ENCODE measurements at regions not wholly inside any gene's neighbourhood (a gene's known extent, or its start where the extent isn't known, plus 50 kb on each side); places are given as distances from the start of the nearest gene placed in this dataset.
"Not testable (repeated sequence)": the region's sequence is repeated elsewhere in the genome, so short reads cannot be mapped to it uniquely, and the experiment has no call there.

DNA sequence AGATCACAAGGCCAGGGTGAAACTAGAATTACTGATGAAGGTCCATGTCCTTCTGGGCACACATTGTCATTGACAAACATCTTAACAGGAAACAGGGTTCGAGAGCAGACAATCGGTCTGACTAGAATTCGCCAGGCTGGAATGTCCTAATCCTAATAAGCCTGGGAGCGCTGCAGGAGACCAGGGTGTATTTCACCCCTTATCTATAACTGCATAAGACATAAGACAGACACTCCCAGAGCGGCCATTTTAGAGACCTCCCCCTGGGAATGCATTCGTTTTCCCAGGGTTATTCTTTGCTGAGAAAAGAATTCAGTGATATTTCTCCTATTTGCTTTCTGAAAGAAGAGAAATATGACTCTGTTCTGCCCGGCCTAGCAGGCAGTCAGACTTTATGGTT, 1112.9 kb upstream of the TENM3 start:
- DNase-seq; H3K4me3 ChIP-seq (ENCODE audit: low read depth, low read length); ATAC-seq (ENCODE audit: low read depth in 2 of 2); H3K27ac Mint-ChIP-seq; H3K36me3 Mint-ChIP-seq; H3K9me3 ChIP-seq (ENCODE audit: control insufficient read depth in 2 of 2, low read length in 2 of 2); H3K4me1 ChIP-seq (ENCODE audit: control insufficient read depth, insufficient read depth, low read length, poor library complexity, severe bottlenecking); H3K27me3 ChIP-seq (ENCODE audit: control insufficient read depth, insufficient read depth, low read length); H3K27ac ChIP-seq (ENCODE audit: insufficient read depth, low read length, poor library complexity, severe bottlenecking); H3K4me1 Mint-ChIP-seq; H3K36me3 ChIP-seq (ENCODE audit: control insufficient read depth, insufficient read depth, low read length); H3K4me3 Mint-ChIP-seq; H3K27me3 Mint-ChIP-seq: not testable (repeated sequence)
- H3K9me3 Mint-ChIP-seq: peaks cover 6 to 42% (median 14%) of the 10 kb centered on the region in 7 donors

DNA sequence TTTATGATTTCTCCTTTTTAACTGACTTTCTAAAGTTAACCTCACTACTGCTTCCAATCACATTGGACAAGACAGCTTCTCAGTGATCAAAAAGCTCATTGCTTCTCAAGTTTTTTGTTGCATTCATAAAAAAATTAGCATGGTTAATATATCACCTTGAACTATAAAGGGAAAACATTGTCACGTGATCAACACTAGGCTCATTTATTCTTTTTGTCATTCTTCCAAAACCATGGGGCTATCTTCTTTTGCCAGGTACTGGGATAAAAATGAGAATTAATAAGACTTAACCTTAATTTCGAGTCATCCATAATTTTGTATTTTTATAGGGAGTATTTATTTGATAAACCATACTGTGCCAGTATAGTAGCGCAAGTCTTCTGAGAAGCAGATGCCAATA, 1105.9 kb upstream of the TENM3 start:
- Histone ChIP-seq H3K4me1 (ENCODE audit: control insufficient read depth, insufficient read depth, low read length, poor library complexity, severe bottlenecking) (no peaks in the 10 kb centered on the region), H3K27ac (ENCODE audit: insufficient read depth, low read length, poor library complexity, severe bottlenecking) (no peak overlapping the region), H3K4me3 (ENCODE audit: low read depth, low read length) (no peak overlapping the region), H3K27me3 (ENCODE audit: control insufficient read depth, insufficient read depth, low read length) (no peaks in the 10 kb centered on the region), H3K9me3 (ENCODE audit: control insufficient read depth in 2 of 2, low read length in 2 of 2) (no peaks in the 10 kb centered on the region), H3K36me3 (ENCODE audit: control insufficient read depth, insufficient read depth, low read length) (no peaks in the 10 kb centered on the region)
- no peak overlapping the region for H3K4me3 Mint-ChIP-seq
- H3K4me1 Mint-ChIP-seq: no peaks in the 10 kb centered on the region
- no peak overlapping the region for H3K27ac Mint-ChIP-seq
- H3K36me3 Mint-ChIP-seq: no peaks in the 10 kb centered on the region
- peaks cover 0 to 9% (median 3%) of the 10 kb centered on the region in 7 donors for H3K9me3 Mint-ChIP-seq
- ATAC-seq (ENCODE audit: low read depth in 2 of 2): no peak
- H3K27me3 Mint-ChIP-seq: no peaks in the 10 kb centered on the region
- DNase-seq: no peak

DNA sequence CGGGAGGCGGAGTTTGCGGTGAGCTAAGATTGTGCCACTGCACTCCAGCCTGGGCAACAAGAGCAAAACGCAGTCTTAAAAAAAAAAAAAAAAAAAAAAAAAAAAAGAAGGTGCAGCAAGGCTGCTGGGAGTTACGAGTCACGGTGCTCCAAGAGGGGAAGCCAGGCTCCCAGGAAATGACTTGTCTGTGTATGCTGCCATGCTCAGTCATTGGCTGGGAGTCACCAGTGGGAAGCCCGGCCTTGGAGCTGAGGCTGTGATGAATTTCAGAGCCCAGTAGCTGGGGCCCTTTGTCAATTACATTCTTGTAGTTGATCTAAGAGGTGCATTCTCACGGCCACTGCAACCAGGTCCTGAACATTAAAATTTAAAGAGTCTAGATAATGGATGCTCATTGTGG, 1105.1 kb upstream of the TENM3 start:
- H3K4me1 ChIP-seq (ENCODE audit: control insufficient read depth, insufficient read depth, low read length, poor library complexity, severe bottlenecking): no peaks in the 10 kb centered on the region
- Mint-ChIP-seq H3K9me3 (peaks cover 0 to 9% (median 3%) of the 10 kb centered on the region in 7 donors), H3K27me3 (no peaks in the 10 kb centered on the region), H3K27ac (no peak overlapping the region), H3K4me1 (no peaks in the 10 kb centered on the region), H3K4me3 (no peak overlapping the region), H3K36me3 (no peaks in the 10 kb centered on the region)
- no peaks in the 10 kb centered on the region for H3K9me3 ChIP-seq (ENCODE audit: control insufficient read depth in 2 of 2, low read length in 2 of 2)
- no peak overlapping the region for H3K27ac ChIP-seq (ENCODE audit: insufficient read depth, low read length, poor library complexity, severe bottlenecking)
- H3K4me3 ChIP-seq (ENCODE audit: low read depth, low read length): no peak overlapping the region
- H3K36me3 ChIP-seq (ENCODE audit: control insufficient read depth, insufficient read depth, low read length): no peaks in the 10 kb centered on the region
- ATAC-seq (ENCODE audit: low read depth in 2 of 2) (no peak), DNase-seq (no peak)
- H3K27me3 ChIP-seq (ENCODE audit: control insufficient read depth, insufficient read depth, low read length): no peaks in the 10 kb centered on the region

DNA sequence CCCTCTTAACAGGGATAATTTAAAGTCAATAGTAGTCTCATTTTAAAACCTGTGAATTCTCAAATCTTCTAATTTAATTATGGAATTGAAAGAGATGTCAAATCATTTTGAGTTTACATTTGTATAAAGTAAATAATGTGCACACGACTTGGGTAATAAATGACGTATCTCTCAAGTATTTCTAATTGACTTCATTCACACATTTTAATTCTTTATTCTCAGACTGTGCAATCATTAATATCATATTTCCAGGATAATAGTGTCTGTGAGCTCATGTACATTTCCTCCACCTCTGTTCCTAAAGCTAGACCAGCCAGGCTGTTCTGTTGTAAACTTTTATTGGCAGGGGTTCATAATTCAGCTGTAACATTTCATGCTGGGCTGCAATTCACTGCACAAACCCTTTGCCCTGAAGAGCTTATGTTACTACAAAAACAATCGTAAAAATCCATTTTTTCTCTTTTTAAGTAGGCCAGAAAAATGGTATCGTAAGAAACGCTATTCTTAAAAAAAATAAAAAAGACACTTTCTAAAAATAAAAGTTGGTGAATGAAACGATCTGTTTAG, 1103.1 kb upstream of the TENM3 start:
- H3K36me3 ChIP-seq (ENCODE audit: control insufficient read depth, insufficient read depth, low read length): no peaks in the 10 kb centered on the region
- DNase-seq (no peak), ATAC-seq (ENCODE audit: low read depth in 2 of 2) (no peak)
- no peaks in the 10 kb centered on the region for H3K9me3 ChIP-seq (ENCODE audit: control insufficient read depth in 2 of 2, low read length in 2 of 2)
- no peaks in the 10 kb centered on the region for H3K4me1 ChIP-seq (ENCODE audit: control insufficient read depth, insufficient read depth, low read length, poor library complexity, severe bottlenecking)
- H3K27me3 ChIP-seq (ENCODE audit: control insufficient read depth, insufficient read depth, low read length): no peaks in the 10 kb centered on the region
- Mint-ChIP-seq H3K4me1 (no peaks in the 10 kb centered on the region), H3K27ac (no peak overlapping the region), H3K9me3 (peaks cover 0 to 4% (median 0%) of the 10 kb centered on the region in 7 donors), H3K4me3 (no peak overlapping the region), H3K27me3 (no peaks in the 10 kb centered on the region), H3K36me3 (no peaks in the 10 kb centered on the region)
- H3K4me3 ChIP-seq (ENCODE audit: low read depth, low read length): no peak overlapping the region
- H3K27ac ChIP-seq (ENCODE audit: insufficient read depth, low read length, poor library complexity, severe bottlenecking): no peak overlapping the region

DNA sequence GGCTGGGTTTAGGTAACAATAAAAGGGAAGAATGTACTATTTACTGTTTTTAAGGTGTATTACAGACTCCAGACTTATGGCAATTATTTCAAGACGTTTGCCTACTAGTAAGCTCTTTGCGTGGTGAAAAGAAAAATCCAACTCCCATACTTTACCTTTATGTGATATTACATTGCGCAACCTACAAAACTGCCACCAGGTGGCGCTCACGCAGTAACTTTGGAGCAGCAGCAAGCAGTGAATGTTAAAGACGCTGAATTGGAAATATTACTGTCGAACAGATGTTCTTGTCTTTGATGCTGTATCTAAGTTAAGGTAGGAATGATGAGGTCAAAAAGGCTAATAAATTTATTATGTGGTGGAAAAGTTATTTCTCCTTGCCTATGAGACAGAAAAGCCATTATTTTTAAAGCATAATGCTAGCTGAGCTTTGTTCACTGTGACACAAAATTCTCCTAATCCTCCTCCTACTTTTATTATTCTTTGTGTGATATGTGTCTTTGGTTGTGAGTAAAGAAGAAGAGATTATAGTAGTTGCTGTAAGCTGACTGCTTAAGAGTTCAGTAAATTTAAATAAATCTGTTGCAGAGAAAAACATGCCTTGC, 1099.8 kb upstream of the TENM3 start:
- no peaks in the 10 kb centered on the region for H3K4me1 ChIP-seq (ENCODE audit: control insufficient read depth, insufficient read depth, low read length, poor library complexity, severe bottlenecking)
- Mint-ChIP-seq H3K4me1 (no peaks in the 10 kb centered on the region), H3K4me3 (no peak overlapping the region), H3K27me3 (no peaks in the 10 kb centered on the region), H3K36me3 (no peaks in the 10 kb centered on the region), H3K27ac (no peak overlapping the region), H3K9me3 (peaks cover 0 to 4% (median 0%) of the 10 kb centered on the region in 7 donors)
- no peak for ATAC-seq (ENCODE audit: low read depth in 2 of 2)
- no peak overlapping the region for H3K4me3 ChIP-seq (ENCODE audit: low read depth, low read length)
- DNase-seq: peak; percentile 26 to 68 (median 45)
- no peaks in the 10 kb centered on the region for H3K27me3 ChIP-seq (ENCODE audit: control insufficient read depth, insufficient read depth, low read length)
- no peaks in the 10 kb centered on the region for H3K36me3 ChIP-seq (ENCODE audit: control insufficient read depth, insufficient read depth, low read length)
- no peak overlapping the region for H3K27ac ChIP-seq (ENCODE audit: insufficient read depth, low read length, poor library complexity, severe bottlenecking)
- H3K9me3 ChIP-seq (ENCODE audit: control insufficient read depth in 2 of 2, low read length in 2 of 2): no peaks in the 10 kb centered on the region

DNA sequence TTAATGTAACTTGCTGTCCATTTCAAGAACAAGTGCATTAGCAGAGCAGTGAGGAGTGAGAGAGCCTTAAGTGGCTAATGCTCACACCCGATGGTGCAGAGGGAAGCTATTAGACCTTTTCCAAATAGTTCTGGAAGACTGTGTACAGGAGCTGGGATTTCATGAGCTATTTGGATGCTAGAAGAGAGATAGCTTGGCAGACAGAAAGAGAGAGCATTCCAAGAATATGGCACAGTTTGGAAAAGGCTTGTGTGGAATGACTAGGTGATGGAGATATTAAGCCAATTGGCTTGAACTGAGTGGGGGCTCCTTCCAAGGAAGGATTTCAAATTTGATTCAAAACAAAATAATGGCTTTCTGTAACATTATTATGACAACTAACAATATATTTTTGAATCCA, 1097.2 kb upstream of the TENM3 start:
- no peak overlapping the region for H3K27ac Mint-ChIP-seq
- no peak overlapping the region for H3K4me3 Mint-ChIP-seq
- ATAC-seq (ENCODE audit: low read depth in 2 of 2): no peak
- H3K9me3 Mint-ChIP-seq: peaks cover 0 to 3% (median 0%) of the 10 kb centered on the region in 7 donors
- H3K36me3 Mint-ChIP-seq: no peaks in the 10 kb centered on the region
- H3K4me1 ChIP-seq (ENCODE audit: control insufficient read depth, insufficient read depth, low read length, poor library complexity, severe bottlenecking): no peaks in the 10 kb centered on the region
- DNase-seq: no peak
- no peaks in the 10 kb centered on the region for H3K27me3 ChIP-seq (ENCODE audit: control insufficient read depth, insufficient read depth, low read length)
- H3K9me3 ChIP-seq (ENCODE audit: control insufficient read depth in 2 of 2, low read length in 2 of 2): no peaks in the 10 kb centered on the region
- no peak overlapping the region for H3K27ac ChIP-seq (ENCODE audit: insufficient read depth, low read length, poor library complexity, severe bottlenecking)
- H3K27me3 Mint-ChIP-seq: no peaks in the 10 kb centered on the region
- no peaks in the 10 kb centered on the region for H3K4me1 Mint-ChIP-seq
- H3K4me3 ChIP-seq (ENCODE audit: low read depth, low read length): no peak overlapping the region
- no peaks in the 10 kb centered on the region for H3K36me3 ChIP-seq (ENCODE audit: control insufficient read depth, insufficient read depth, low read length)

DNA sequence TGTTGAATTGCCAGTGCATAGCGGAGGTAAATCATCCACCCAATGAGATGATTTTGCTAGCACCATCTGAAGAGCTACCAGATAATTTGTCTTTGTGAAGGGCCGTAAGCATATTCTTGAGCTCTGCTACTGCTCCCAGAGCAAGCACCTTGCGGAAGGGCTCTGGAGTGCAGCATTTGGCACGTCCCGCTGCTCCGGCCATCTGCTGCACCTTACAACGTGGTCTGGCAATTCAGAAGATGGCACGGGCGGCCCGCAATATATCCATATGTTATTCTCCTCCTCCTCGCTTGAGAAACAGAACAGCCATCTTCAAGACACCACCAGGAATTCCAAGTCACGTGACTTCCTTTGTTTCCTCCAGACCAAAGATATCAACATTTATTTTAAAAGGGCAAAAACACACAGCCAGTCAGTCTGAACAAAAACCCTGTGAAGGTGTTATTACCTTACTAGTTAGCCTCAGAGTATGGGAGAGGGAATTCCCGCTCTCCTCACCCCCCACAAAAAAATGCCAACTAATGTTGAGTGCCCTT, 1095.7 kb upstream of the TENM3 start:
- Histone ChIP-seq H3K36me3 (ENCODE audit: control insufficient read depth, insufficient read depth, low read length) (no peaks in the 10 kb centered on the region), H3K27me3 (ENCODE audit: control insufficient read depth, insufficient read depth, low read length) (no peaks in the 10 kb centered on the region), H3K27ac (ENCODE audit: insufficient read depth, low read length, poor library complexity, severe bottlenecking) (no peak overlapping the region), H3K4me3 (ENCODE audit: low read depth, low read length) (no peak overlapping the region), H3K9me3 (ENCODE audit: control insufficient read depth in 2 of 2, low read length in 2 of 2) (no peaks in the 10 kb centered on the region), H3K4me1 (ENCODE audit: control insufficient read depth, insufficient read depth, low read length, poor library complexity, severe bottlenecking) (no peaks in the 10 kb centered on the region)
- H3K4me3 Mint-ChIP-seq: no peak overlapping the region
- no peak overlapping the region for H3K27ac Mint-ChIP-seq
- ATAC-seq (ENCODE audit: low read depth in 2 of 2) (no peak), DNase-seq (no peak)
- H3K9me3 Mint-ChIP-seq: peaks cover 0 to 3% (median 0%) of the 10 kb centered on the region in 7 donors
- H3K36me3 Mint-ChIP-seq: no peaks in the 10 kb centered on the region
- no peaks in the 10 kb centered on the region for H3K27me3 Mint-ChIP-seq
- H3K4me1 Mint-ChIP-seq: no peaks in the 10 kb centered on the region

DNA sequence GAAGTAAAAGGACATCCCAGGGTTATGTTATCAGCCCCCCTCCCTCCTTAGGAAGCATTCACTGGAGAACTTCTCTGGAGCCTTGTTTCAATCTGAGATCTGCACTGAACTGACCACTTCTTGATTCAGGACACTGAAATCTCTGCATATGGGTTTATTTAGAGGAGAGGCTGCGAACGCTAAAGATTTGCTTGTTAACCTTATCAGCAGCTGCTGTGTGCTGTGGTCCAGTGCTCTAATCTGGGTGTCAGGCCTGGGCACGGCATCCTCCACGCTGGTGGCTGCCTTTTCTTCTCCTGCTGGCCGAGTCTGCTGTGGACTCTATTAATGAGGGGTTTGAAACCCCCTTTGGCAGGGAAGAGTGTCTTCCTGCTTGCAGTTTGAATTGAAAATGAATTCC, 1094.7 kb upstream of the TENM3 start:
- DNase-seq (no peak), ATAC-seq (ENCODE audit: low read depth in 2 of 2) (no peak)
- Histone ChIP-seq H3K27ac (ENCODE audit: insufficient read depth, low read length, poor library complexity, severe bottlenecking) (no peak overlapping the region), H3K9me3 (ENCODE audit: control insufficient read depth in 2 of 2, low read length in 2 of 2) (no peaks in the 10 kb centered on the region), H3K4me1 (ENCODE audit: control insufficient read depth, insufficient read depth, low read length, poor library complexity, severe bottlenecking) (no peaks in the 10 kb centered on the region), H3K36me3 (ENCODE audit: control insufficient read depth, insufficient read depth, low read length) (no peaks in the 10 kb centered on the region), H3K4me3 (ENCODE audit: low read depth, low read length) (no peak overlapping the region), H3K27me3 (ENCODE audit: control insufficient read depth, insufficient read depth, low read length) (no peaks in the 10 kb centered on the region)
- Mint-ChIP-seq H3K27ac (no peak overlapping the region), H3K4me3 (no peak overlapping the region), H3K9me3 (peaks cover 0 to 3% (median 0%) of the 10 kb centered on the region in 7 donors), H3K36me3 (no peaks in the 10 kb centered on the region), H3K27me3 (no peaks in the 10 kb centered on the region), H3K4me1 (no peaks in the 10 kb centered on the region)
